Breast epithelium (tissue), 4 donors: ENCODE measurements at regions not wholly inside any gene's neighbourhood (a gene's known extent, or its start where the extent isn't known, plus 50 kb on each side); places are given as distances from the start of the nearest gene placed in this dataset.

Experiments used
- DNase-seq, 2 donors: peaks; one replicate each; pipeline ENCODE4 v3.0.0-alpha.2; 2019; ENCODE audit warnings: low spot score in 2 of 2
- H3K27ac ChIP-seq, 2 donors: fragments of 200-600 bp; sonication (generic) in 1 of 2; one replicate each; pipeline ENCODE4 v1.5.1; 2016 to 2019; ENCODE audit warnings: mild to moderate bottlenecking in 1 of 2
- H3K27me3 ChIP-seq, 2 donors: fragments of 200-600 bp; sonication (generic) in 1 of 2; one replicate each; pipeline versions ENCODE4 v1.5.1 to v1.6.0; 2017 to 2019; ENCODE audit warnings: control low read depth in 1 of 2, mild to moderate bottlenecking in 1 of 2
- H3K36me3 ChIP-seq: fragments of 200-600 bp; one replicate; pipeline ENCODE4 v1.5.1; 2019
- H3K4me1 ChIP-seq, 2 donors: fragments of 200-600 bp; sonication (generic); one replicate each; pipeline ENCODE4 v1.5.1; 2016 to 2019; ENCODE audit warnings: control low read depth in 1 of 2
- H3K4me3 ChIP-seq, 3 donors: fragments of 200-600 bp; sonication (generic); 1 replicate in 2 of 3; 2 replicates in 1 of 3; pipeline ENCODE4 v1.5.1; 2016 to 2019; ENCODE audit warnings: mild to moderate bottlenecking in 3 of 3, moderate library complexity in 2 of 3
- H3K9me3 ChIP-seq, 2 donors: fragments of 200-600 bp; sonication (generic) in 1 of 2; one replicate each; pipeline ENCODE4 v1.5.1; 2016 to 2019; ENCODE audit warnings: control low read depth in 1 of 2
- POLR2A ChIP-seq: fragments of 450-650 bp; IDR thresholded peaks from one replicate; pipeline ENCODE4 v1.6.1; 2016; ENCODE audit warnings: antibody characterized with exemption, mild to moderate bottlenecking, moderate library complexity
- POLR2AphosphoS5 ChIP-seq, 3 donors: sonication (generic); formaldehyde crosslinking; IDR thresholded peaks; one replicate each; pipeline ENCODE4 v1.6.1; 2017; ENCODE audit warnings: antibody characterized with exemption in 3 of 3
- intact Hi-C: fragments of 100-400 bp; cut with DNase I; formaldehyde crosslinking; loops from one replicate; pipeline ENCODE4 v1.15.1; 2023; ENCODE audit warnings: low total_unique reads
- TF ChIP-seq, protein P1 (sequence below), 3 donors: fragments of 450-650 bp; IDR thresholded peaks; one replicate each; pipeline ENCODE4 v1.5.1; 2016 to 2017; ENCODE audit warnings: antibody characterized with exemption in 3 of 3, mild to moderate bottlenecking in 3 of 3, moderate library complexity in 3 of 3

DNA sequence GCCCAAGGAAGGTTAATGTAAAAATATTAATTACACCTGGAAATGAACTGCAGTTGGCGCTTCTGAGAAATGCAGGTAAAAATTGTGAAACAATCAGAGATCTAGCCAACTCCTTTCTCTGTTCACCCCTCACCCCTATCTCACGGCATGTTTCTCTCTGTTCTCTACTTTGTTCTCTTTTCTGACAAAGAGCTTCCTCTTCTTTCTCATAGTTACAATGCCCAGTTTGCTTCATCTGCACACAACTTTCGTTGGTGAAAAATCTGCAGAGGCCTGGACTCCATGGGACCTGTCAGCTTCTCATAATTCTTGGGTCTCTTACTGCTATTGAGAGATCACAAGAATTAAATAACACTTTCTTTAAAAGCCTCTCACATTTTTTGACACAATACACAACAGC, 212.9 kb upstream of the LRRN1 start:
- H3K27me3 ChIP-seq, result no peaks in the 10 kb centered on the region
- no peaks in the 10 kb centered on the region for H3K9me3 ChIP-seq
- H3K4me3 ChIP-seq, result no peak overlapping the region
- TF ChIP-seq POLR2A, result no peak
- TF ChIP-seq, protein P1, sequence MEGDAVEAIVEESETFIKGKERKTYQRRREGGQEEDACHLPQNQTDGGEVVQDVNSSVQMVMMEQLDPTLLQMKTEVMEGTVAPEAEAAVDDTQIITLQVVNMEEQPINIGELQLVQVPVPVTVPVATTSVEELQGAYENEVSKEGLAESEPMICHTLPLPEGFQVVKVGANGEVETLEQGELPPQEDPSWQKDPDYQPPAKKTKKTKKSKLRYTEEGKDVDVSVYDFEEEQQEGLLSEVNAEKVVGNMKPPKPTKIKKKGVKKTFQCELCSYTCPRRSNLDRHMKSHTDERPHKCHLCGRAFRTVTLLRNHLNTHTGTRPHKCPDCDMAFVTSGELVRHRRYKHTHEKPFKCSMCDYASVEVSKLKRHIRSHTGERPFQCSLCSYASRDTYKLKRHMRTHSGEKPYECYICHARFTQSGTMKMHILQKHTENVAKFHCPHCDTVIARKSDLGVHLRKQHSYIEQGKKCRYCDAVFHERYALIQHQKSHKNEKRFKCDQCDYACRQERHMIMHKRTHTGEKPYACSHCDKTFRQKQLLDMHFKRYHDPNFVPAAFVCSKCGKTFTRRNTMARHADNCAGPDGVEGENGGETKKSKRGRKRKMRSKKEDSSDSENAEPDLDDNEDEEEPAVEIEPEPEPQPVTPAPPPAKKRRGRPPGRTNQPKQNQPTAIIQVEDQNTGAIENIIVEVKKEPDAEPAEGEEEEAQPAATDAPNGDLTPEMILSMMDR (IDR thresholded peaks at IDR 0.05), result no peak
- TF ChIP-seq POLR2AphosphoS5 (IDR thresholded peaks at IDR 0.05), result no peak
- no peaks in the 10 kb centered on the region for H3K36me3 ChIP-seq
- no peak for DNase-seq
- intact Hi-C loops, result no loop called here
- H3K4me1 ChIP-seq, result no peaks in the 10 kb centered on the region
- H3K27ac ChIP-seq, result no peak overlapping the region

DNA sequence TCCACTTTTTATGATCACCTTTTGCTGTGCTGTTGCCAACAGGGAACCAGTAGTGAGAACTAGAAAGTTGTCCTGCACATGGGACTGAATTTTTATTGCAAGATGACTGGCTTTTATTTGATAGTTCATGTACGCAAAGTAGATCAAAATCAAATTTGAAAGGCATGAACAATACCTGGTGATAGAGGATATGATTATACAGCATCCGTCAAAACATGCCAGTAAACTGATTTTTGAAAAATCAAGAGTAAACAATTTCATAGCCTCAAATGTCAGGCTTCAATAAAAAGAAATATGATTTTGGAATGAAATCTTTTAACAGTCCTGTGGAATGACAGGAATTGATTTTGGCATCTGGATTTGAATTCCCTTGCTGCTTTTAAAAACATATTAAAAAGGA, 219.6 kb upstream of the LRRN1 start:
- H3K4me3 ChIP-seq, result no peak overlapping the region
- H3K36me3 ChIP-seq, result no peaks in the 10 kb centered on the region
- H3K27me3 ChIP-seq, result no peaks in the 10 kb centered on the region
- H3K9me3 ChIP-seq, result no peaks in the 10 kb centered on the region
- TF ChIP-seq POLR2AphosphoS5 (IDR thresholded peaks at IDR 0.05) (no peak), POLR2A (no peak)
- TF ChIP-seq, protein P1 (IDR thresholded peaks at IDR 0.05), result no peak
- H3K27ac ChIP-seq, result no peak overlapping the region
- DNase-seq, result no peak
- no peaks in the 10 kb centered on the region for H3K4me1 ChIP-seq
- intact Hi-C loops, result no loop called here

DNA sequence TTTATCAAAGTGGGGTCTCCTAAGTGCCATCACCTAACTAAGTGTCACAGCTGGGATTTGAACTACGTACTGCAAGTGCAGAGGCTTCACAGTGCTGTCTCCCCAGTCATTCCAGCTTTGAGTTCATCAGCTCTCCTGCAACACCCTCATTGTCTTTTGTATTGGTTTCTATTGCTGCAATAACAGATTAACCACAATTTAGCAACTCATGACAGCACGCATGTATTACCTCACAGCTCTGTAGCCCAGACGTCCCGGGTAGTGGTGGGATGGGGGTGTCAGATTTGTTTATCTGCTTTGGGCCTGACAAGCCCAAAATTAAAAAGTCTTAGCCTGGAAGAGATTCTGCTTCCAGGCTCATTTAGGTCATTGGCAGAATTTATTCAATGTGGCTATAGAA, 220.5 kb upstream of the LRRN1 start:
- TF ChIP-seq POLR2AphosphoS5 (IDR thresholded peaks at IDR 0.05), result no peak
- TF ChIP-seq, protein P1 (IDR thresholded peaks at IDR 0.05), result no peak
- TF ChIP-seq POLR2A, result no peak
- Histone ChIP-seq H3K27ac (no peak overlapping the region), H3K36me3 (no peaks in the 10 kb centered on the region), H3K4me3 (no peak overlapping the region), H3K4me1 (no peaks in the 10 kb centered on the region), H3K9me3 (no peaks in the 10 kb centered on the region), H3K27me3 (no peaks in the 10 kb centered on the region)
- intact Hi-C loops, result no loop called here
- DNase-seq, result no peak

DNA sequence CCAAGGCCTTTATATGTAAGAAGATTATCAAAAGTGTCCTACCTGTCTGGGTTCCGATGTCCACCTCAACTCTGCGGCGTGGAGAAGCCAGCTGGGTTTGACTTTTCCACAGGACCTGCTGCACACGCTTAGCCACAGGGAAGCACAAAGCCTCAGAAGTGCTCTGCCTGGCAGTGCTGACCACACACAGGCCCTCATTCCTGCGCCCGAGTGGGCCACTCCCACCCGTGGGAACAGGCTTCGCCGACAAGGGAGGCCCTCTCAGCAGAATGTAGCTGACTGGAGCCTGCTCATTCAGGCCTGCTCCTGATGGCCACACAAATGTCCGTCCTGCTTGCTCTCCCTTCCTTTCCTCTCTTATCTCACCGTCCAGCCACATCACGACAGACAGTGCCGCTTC, 221.4 kb upstream of the LRRN1 start:
- TF ChIP-seq, protein P1 (IDR thresholded peaks at IDR 0.05), result no peak
- TF ChIP-seq POLR2AphosphoS5 (IDR thresholded peaks at IDR 0.05) (no peak), POLR2A (no peak)
- intact Hi-C loops, result no loop called here
- Histone ChIP-seq H3K36me3 (no peaks in the 10 kb centered on the region), H3K27ac (no peak overlapping the region), H3K27me3 (no peaks in the 10 kb centered on the region), H3K4me3 (no peak overlapping the region), H3K4me1 (no peaks in the 10 kb centered on the region), H3K9me3 (no peaks in the 10 kb centered on the region)
- DNase-seq, result no peak

DNA sequence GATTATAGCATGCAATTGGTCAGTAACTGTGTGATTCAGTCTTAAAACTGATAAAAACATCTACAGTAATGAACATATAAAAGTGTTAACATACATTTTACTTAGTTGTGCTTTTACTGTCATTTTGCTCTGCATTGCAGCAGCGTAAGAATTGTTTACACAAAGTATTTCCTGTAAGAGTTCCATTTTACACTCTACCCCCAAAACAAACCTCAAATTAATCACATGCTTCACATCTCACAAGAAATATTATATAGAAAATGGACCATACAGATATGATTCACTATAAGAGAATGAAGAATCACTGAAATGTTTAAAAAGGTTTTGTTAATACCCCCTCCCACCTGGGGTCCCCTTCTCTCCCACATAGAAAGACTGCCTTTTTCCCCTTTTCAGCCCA, 225.9 kb upstream of the LRRN1 start:
- DNase-seq, result no peak

More for the DNA sequence above, 225.9 kb upstream of the LRRN1 start:
- Histone ChIP-seq H3K36me3 (no peaks in the 10 kb centered on the region), H3K4me1 (no peaks in the 10 kb centered on the region), H3K9me3 (no peaks in the 10 kb centered on the region), H3K27me3 (no peaks in the 10 kb centered on the region), H3K4me3 (no peak overlapping the region), H3K27ac (no peak overlapping the region)
- intact Hi-C loops, result no loop called here
- TF ChIP-seq, protein P1 (IDR thresholded peaks at IDR 0.05), result no peak
- TF ChIP-seq POLR2AphosphoS5 (IDR thresholded peaks at IDR 0.05), result no peak
- no peak for TF ChIP-seq POLR2A
